B cell (primary cell): ENCODE measurements at regions not wholly inside any gene's neighbourhood (a gene's known extent, or its start where the extent isn't known, plus 50 kb on each side); places are given as distances from the start of the nearest gene placed in this dataset.

ENCODE experiments used
- ATAC-seq: fragments of 200-7000 bp; cut with Tn5 transposase; one replicate; pipeline ENCODE4 v1.10.0; 2021; ENCODE audit warnings: low read depth, mild to moderate bottlenecking, moderate number of reproducible peaks, moderate library complexity
- CTCF ChIA-PET: fragments of 350-600 bp; sonication (Branson Sonifier 250); formaldehyde crosslinking; loops from one replicate; lab custom pipeline; 2021; ENCODE audit warnings: antibody characterized with exemption, inconsistent platforms; lab: Charles Lee
- POLR2A ChIA-PET: fragments of 350-600 bp; sonication (Branson Sonifier 250); formaldehyde crosslinking; loops from one replicate; lab custom pipeline; 2021; ENCODE audit warnings: antibody characterized with exemption; lab: Charles Lee
- DNase-seq: peaks from one replicate; pipeline ENCODE4 v3.0.0; 2013
- H2AFZ ChIP-seq: 2 replicates; pipeline ENCODE4 v1.6.1; 2012; ENCODE audit warnings: mild to moderate bottlenecking, low read depth, low read length; ENCODE audit not compliant: insufficient read depth, poor library complexity, severe bottlenecking
- H3K27ac ChIP-seq, 2 donors: 1 replicate in 1 of 2; 2 replicates in 1 of 2; pipeline ENCODE4 v1.5.1; 2012 to 2013; ENCODE audit warnings: low read length in 2 of 2, mild to moderate bottlenecking in 2 of 2, moderate library complexity in 1 of 2
- H3K27me3 ChIP-seq, 4 experiments: fragments of 200-600 bp in 1 of 4; sonication (generic) in 1 of 4; replicated peaks in 1 of 4; 1 replicate in 2 of 4; 2 replicates in 2 of 4; pipeline versions ENCODE4 v1.6.1 to v1.7.0; 2013 to 2016; ENCODE audit warnings: low read length in 3 of 4, mild to moderate bottlenecking in 2 of 4, mixed read lengths in 1 of 4, moderate library complexity in 1 of 4; ENCODE audit not compliant: insufficient read depth in 4 of 4, control insufficient read depth in 3 of 4; ENCODE audit errors: control extremely low read depth in 1 of 4
- H3K36me3 ChIP-seq, 2 experiments: replicated peaks in 1 of 2; 1 replicate in 1 of 2; 2 replicates in 1 of 2; pipeline versions ENCODE4 v1.6.1 to v1.7.1; 2013; ENCODE audit warnings: low read length in 1 of 2; ENCODE audit not compliant: insufficient read depth in 2 of 2, control insufficient read depth in 1 of 2; ENCODE audit errors: control extremely low read depth in 1 of 2, extremely low read depth in 1 of 2
- H3K4me1 ChIP-seq, 2 donors: fragments of 200-600 bp in 1 of 2; sonication (generic) in 1 of 2; 1 replicate in 1 of 2; 2 replicates in 1 of 2; pipeline versions ENCODE4 v1.5.1 to v1.6.1; 2013 to 2017; ENCODE audit warnings: low read length in 2 of 2; ENCODE audit not compliant: control insufficient read depth in 2 of 2, insufficient read depth in 2 of 2
- H3K4me2 ChIP-seq: replicated peaks from 2 replicates; pipeline ENCODE3; 2012; ENCODE audit warnings: mild to moderate bottlenecking, low read depth, low read length; ENCODE audit not compliant: poor library complexity, severe bottlenecking
- H3K4me3 ChIP-seq, 5 experiments: fragments of 200-600 bp in 1 of 5; sonication (generic) in 1 of 5; 1 replicate in 3 of 5; 2 replicates in 2 of 5; pipeline versions ENCODE4 v1.5.1 to v1.7.0; 2011 to 2016; ENCODE audit warnings: low read length in 4 of 5, mild to moderate bottlenecking in 4 of 5, low read depth in 2 of 5, control low read depth in 1 of 5, moderate library complexity in 1 of 5; ENCODE audit not compliant: insufficient read depth in 1 of 5; ENCODE audit errors: control extremely low read depth in 1 of 5, extremely low read depth in 1 of 5
- H3K79me2 ChIP-seq: fragments of 200-600 bp; sonication (generic); one replicate; pipeline ENCODE4 v1.6.0; 2016; ENCODE audit warnings: low read length; ENCODE audit not compliant: control insufficient read depth, insufficient read depth
- H3K9ac ChIP-seq: fragments of 200-600 bp; sonication (generic); 2 replicates; pipeline ENCODE4 v1.6.1; 2017; ENCODE audit warnings: mild to moderate bottlenecking, low read length, moderate library complexity
- H3K9me3 ChIP-seq, 3 donors: one replicate each; pipeline versions ENCODE4 v1.6.1 to v1.7.1; 2013; ENCODE audit warnings: low read length in 2 of 3; ENCODE audit not compliant: control insufficient read depth in 2 of 3, insufficient read depth in 1 of 3; ENCODE audit errors: control extremely low read depth in 1 of 3
- H4K20me1 ChIP-seq: 2 replicates; pipeline ENCODE4 v1.6.0; 2012; ENCODE audit warnings: mild to moderate bottlenecking, low read length; ENCODE audit not compliant: insufficient read depth, control insufficient read depth, poor library complexity, severe bottlenecking
- H3K27ac Mint-ChIP-seq: one replicate; pipeline ENCODE4 v1.8.0; 2021; ENCODE audit warnings: mixed read lengths
- H3K27me3 Mint-ChIP-seq: one replicate; pipeline ENCODE4 v1.8.0; 2021; ENCODE audit warnings: mixed read lengths
- H3K4me1 Mint-ChIP-seq: one replicate; pipeline ENCODE4 v1.8.0; 2021; ENCODE audit warnings: mixed read lengths
- H3K4me3 Mint-ChIP-seq: one replicate; pipeline ENCODE4 v1.8.0; 2021; ENCODE audit warnings: mixed read lengths
- H3K9me3 Mint-ChIP-seq: one replicate; pipeline ENCODE4 v1.8.0; 2022; ENCODE audit warnings: mixed read lengths; ENCODE audit not compliant: insufficient read depth
- CTCF ChIP-seq: fragments of 200-600 bp; IDR thresholded peaks from one replicate; pipeline ENCODE4 v1.8.0; 2022; ENCODE audit warnings: antibody characterized with exemption, mild to moderate bottlenecking
- EZH2 ChIP-seq: IDR thresholded peaks from 2 replicates; pipeline ENCODE4 v1.6.1; 2012; ENCODE audit warnings: borderline replicate concordance, low read depth, mild to moderate bottlenecking, moderate library complexity, low read length; ENCODE audit not compliant: insufficient read depth, poor library complexity, severe bottlenecking
- WGBS: methylation state at CpG from one replicate; pipeline ENCODE4 v1.1.5; 2013; ENCODE audit warnings: missing lambda C conversion rate; ENCODE audit not compliant: insufficient coverage; 5-methylcytosine and 5-hydroxymethylcytosine counted together
- intact Hi-C: fragments of 100-400 bp; cut with micrococcal nuclease; formaldehyde crosslinking; loops from one replicate; pipeline ENCODE4 v1.10.0; 2022

- Mint-ChIP-seq H3K4me3 (no peak overlapping the region), H3K9me3 (no peaks in the 10 kb centered on the region), H3K4me1 (no peaks in the 10 kb centered on the region), H3K27ac (no peak overlapping the region), H3K27me3 (peaks cover 11% of the 10 kb centered on the region)
- no peak for ATAC-seq
- no peak for TF ChIP-seq EZH2
- no peak for TF ChIP-seq CTCF
- H3K79me2 ChIP-seq = no peaks in the 10 kb centered on the region
- H4K20me1 ChIP-seq = no peaks in the 10 kb centered on the region
- POLR2A ChIA-PET = no interaction called here
- no peak overlapping the region for H2AFZ ChIP-seq
- CTCF ChIA-PET = no interaction called here
- DNase-seq = no peak
- no peak overlapping the region for H3K4me2 ChIP-seq
- intact Hi-C loops = no loop called here
- H3K4me3 ChIP-seq = no peak overlapping the region
- H3K27me3 ChIP-seq = no peaks in the 10 kb centered on the region
- H3K9me3 ChIP-seq = no peaks in the 10 kb centered on the region
- no peaks in the 10 kb centered on the region for H3K4me1 ChIP-seq
- no peak overlapping the region for H3K27ac ChIP-seq
- H3K36me3 ChIP-seq = no peaks in the 10 kb centered on the region
- no peak overlapping the region for H3K9ac ChIP-seq
- WGBS = no CpG with 5 or more reads among the region's 2 CpGs
Observed at GRCh38 chr2:7333189-7333765, 416.1 kb downstream of the RNF144A start.

DNA sequence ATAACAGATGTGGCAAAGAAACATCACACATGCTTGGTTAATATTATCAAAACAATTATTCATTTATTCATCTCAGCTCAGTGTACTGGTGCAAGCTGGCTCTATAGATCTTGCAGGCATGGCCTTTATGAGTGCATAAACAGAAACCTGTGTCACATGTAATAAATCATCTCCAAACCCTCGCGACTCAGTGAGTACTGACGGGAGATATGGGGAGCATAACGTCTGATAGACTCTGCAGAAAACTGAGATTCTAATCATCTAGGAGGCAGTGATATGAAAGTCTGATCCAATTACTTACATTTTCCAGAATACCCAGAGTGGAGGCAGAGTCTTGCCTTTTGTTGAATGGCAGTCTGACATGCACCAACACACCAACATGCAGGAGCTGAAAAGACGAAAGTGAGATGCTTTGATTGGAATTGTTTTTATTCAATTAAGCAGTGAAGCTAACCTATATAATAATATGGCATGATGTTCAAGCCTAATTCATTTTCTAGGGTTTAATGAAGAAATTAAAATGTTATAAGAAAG is 416.8 kb downstream of the RNF144A start:
- Histone ChIP-seq H3K4me3 (no peak overlapping the region), H3K36me3 (no peaks in the 10 kb centered on the region), H2AFZ (no peak overlapping the region), H3K4me1 (no peaks in the 10 kb centered on the region), H3K79me2 (no peaks in the 10 kb centered on the region), H4K20me1 (no peaks in the 10 kb centered on the region), H3K27me3 (no peaks in the 10 kb centered on the region), H3K4me2 (no peak overlapping the region), H3K27ac (no peak overlapping the region), H3K9me3 (no peaks in the 10 kb centered on the region), H3K9ac (no peak overlapping the region)
- Mint-ChIP-seq H3K4me3 (no peak overlapping the region), H3K4me1 (no peaks in the 10 kb centered on the region), H3K27ac (no peak overlapping the region), H3K9me3 (no peaks in the 10 kb centered on the region), H3K27me3 (peaks cover 11% of the 10 kb centered on the region)
- intact Hi-C loops = no loop called here
- TF ChIP-seq EZH2 (no peak), CTCF (no peak)
- DNase-seq = no peak
- no peak for ATAC-seq
- WGBS = no CpG with 5 or more reads among the region's 5 CpGs
- ChIA-PET POLR2A (no interaction called here), CTCF (no interaction called here)
